Suprapubic skin (tissue), 2 donors: ENCODE measurements at regions not wholly inside any gene's neighbourhood (a gene's known extent, or its start where the extent isn't known, plus 50 kb on each side); places are given as distances from the start of the nearest gene placed in this dataset.

Experiments used
- EP300 ChIP-seq: sonication (generic); formaldehyde crosslinking; IDR thresholded peaks from one replicate; pipeline ENCODE4 v1.6.1; 2017; ENCODE audit warnings: antibody characterized with exemption
- POLR2A ChIP-seq, 2 donors: fragments of 450-650 bp; IDR thresholded peaks; one replicate each; pipeline ENCODE4 v1.6.1; 2017; ENCODE audit warnings: antibody characterized with exemption in 2 of 2, mild to moderate bottlenecking in 2 of 2, moderate library complexity in 2 of 2

DNA sequence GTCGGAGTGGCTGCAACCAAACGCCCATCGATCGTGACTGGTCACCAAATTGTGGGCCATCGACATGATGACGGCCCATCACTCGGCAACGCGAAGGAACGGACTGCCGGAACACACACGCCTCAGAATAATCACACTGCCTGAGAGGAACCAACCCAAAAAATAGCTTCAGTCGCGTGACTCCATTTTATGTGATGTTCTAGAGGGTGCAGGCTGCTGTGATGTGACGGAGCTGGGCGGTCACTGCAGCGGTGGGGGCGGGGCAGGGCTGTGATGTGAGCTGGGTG, 174.6 kb downstream of the CTTN start:
- no peak for TF ChIP-seq EP300
- no peak for TF ChIP-seq POLR2A (IDR thresholded peaks at IDR 0.05)
